ENCODE measurements at regions not wholly inside any gene's neighbourhood (a gene's known extent, or its start where the extent isn't known, plus 50 kb on each side); places are given as distances from the start of the nearest gene placed in this dataset.

- H3K36me3 ChIP-seq (ENCODE audit: insufficient read depth, low read length) = no peaks in the 10 kb centered on the region
- no peaks in the 10 kb centered on the region for H3K4me1 ChIP-seq (ENCODE audit: insufficient read depth, low read length, poor library complexity, severe bottlenecking)
- no peak overlapping the region for H3K4me2 ChIP-seq (ENCODE audit: low read length)
- no peaks in the 10 kb centered on the region for H4K20me1 ChIP-seq (ENCODE audit: insufficient read depth, low read length)
- DNase-seq (ENCODE audit: low spot score) = no peak
- TF ChIP-seq, protein P1, sequence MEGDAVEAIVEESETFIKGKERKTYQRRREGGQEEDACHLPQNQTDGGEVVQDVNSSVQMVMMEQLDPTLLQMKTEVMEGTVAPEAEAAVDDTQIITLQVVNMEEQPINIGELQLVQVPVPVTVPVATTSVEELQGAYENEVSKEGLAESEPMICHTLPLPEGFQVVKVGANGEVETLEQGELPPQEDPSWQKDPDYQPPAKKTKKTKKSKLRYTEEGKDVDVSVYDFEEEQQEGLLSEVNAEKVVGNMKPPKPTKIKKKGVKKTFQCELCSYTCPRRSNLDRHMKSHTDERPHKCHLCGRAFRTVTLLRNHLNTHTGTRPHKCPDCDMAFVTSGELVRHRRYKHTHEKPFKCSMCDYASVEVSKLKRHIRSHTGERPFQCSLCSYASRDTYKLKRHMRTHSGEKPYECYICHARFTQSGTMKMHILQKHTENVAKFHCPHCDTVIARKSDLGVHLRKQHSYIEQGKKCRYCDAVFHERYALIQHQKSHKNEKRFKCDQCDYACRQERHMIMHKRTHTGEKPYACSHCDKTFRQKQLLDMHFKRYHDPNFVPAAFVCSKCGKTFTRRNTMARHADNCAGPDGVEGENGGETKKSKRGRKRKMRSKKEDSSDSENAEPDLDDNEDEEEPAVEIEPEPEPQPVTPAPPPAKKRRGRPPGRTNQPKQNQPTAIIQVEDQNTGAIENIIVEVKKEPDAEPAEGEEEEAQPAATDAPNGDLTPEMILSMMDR (conservative IDR thresholded peaks at IDR 0.05; ENCODE audit: low read length) = no peak
- no peak for TF ChIP-seq EZH2phosphoT487 (IDR thresholded peaks at IDR 0.05; ENCODE audit: borderline replicate concordance, low read depth, low read length)
- no peaks in the 10 kb centered on the region for H3K79me2 ChIP-seq (ENCODE audit: insufficient read depth, low read depth, low read length)
- no peak overlapping the region for H2AFZ ChIP-seq (ENCODE audit: low read length)
- CTCF ChIA-PET (ENCODE audit: unreplicated experiment) = no interaction called here
- no TSS peak for BruUV-seq (replicated peaks)
- POLR2A ChIA-PET = no interaction called here
- H3K9me3 ChIP-seq (ENCODE audit: low read length) = no peaks in the 10 kb centered on the region
- intact Hi-C loops (cut with micrococcal nuclease; ENCODE audit: unreplicated experiment) = no loop called here
- H3K4me3 ChIP-seq (ENCODE audit: low read depth, low read length, poor library complexity, severe bottlenecking) = no peak overlapping the region
- no peaks in the 10 kb centered on the region for H3K9me2 ChIP-seq (ENCODE audit: insufficient read depth, low read length)
- H3K27ac ChIP-seq (ENCODE audit: low read depth, low read length, poor library complexity, severe bottlenecking) = no peak overlapping the region
These were observed 474.7 kb upstream of the SEMA3A start for GRCh38 chr7:84669177-84669732.

GRCh38 chr7:84668116-84668515 lies 473.5 kb upstream of the SEMA3A start:
- TF ChIP-seq, protein P1 (conservative IDR thresholded peaks at IDR 0.05; ENCODE audit: low read length) = no peak
- no peak for TF ChIP-seq EZH2phosphoT487 (IDR thresholded peaks at IDR 0.05; ENCODE audit: borderline replicate concordance, low read depth, low read length)
- Histone ChIP-seq H3K36me3 (ENCODE audit: insufficient read depth, low read length) (no peaks in the 10 kb centered on the region), H3K9me3 (ENCODE audit: low read length) (no peaks in the 10 kb centered on the region), H2AFZ (ENCODE audit: low read length) (no peak overlapping the region), H3K9me2 (ENCODE audit: insufficient read depth, low read length) (no peaks in the 10 kb centered on the region), H3K4me3 (ENCODE audit: low read depth, low read length, poor library complexity, severe bottlenecking) (no peak overlapping the region), H4K20me1 (ENCODE audit: insufficient read depth, low read length) (no peaks in the 10 kb centered on the region), H3K4me1 (ENCODE audit: insufficient read depth, low read length, poor library complexity, severe bottlenecking) (no peaks in the 10 kb centered on the region), H3K79me2 (ENCODE audit: insufficient read depth, low read depth, low read length) (no peaks in the 10 kb centered on the region), H3K4me2 (ENCODE audit: low read length) (no peak overlapping the region), H3K27ac (ENCODE audit: low read depth, low read length, poor library complexity, severe bottlenecking) (no peak overlapping the region)
- no peak for DNase-seq (ENCODE audit: low spot score)
- no TSS peak for BruUV-seq (replicated peaks)
- intact Hi-C loops (cut with micrococcal nuclease; ENCODE audit: unreplicated experiment) = no loop called here
- ChIA-PET POLR2A (no interaction called here), CTCF (ENCODE audit: unreplicated experiment) (no interaction called here)

DNA sequence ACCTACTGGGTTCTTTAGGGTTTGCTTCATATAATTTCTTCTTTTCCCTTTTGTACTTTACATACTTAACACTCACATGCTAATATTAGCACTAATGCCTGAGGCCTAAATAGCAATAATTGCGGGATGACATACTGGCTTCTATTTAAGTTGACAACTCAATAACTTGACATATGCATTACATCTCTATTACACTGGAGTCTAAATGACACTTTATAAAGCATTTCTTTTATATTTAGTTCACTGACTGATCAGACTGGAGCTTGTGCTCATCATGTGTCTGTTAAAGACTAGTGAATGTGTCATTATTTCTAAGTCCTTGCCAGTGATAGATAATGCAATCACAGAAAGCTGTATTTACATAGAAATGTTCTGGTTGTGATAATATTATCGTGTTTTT lies 472.1 kb upstream of the SEMA3A start:
- Histone ChIP-seq H4K20me1 (ENCODE audit: insufficient read depth, low read length) (no peaks in the 10 kb centered on the region), H3K4me2 (ENCODE audit: low read length) (no peak overlapping the region), H3K9me2 (ENCODE audit: insufficient read depth, low read length) (no peaks in the 10 kb centered on the region), H3K27ac (ENCODE audit: low read depth, low read length, poor library complexity, severe bottlenecking) (no peak overlapping the region), H2AFZ (ENCODE audit: low read length) (no peak overlapping the region), H3K4me1 (ENCODE audit: insufficient read depth, low read length, poor library complexity, severe bottlenecking) (no peaks in the 10 kb centered on the region), H3K36me3 (ENCODE audit: insufficient read depth, low read length) (no peaks in the 10 kb centered on the region), H3K4me3 (ENCODE audit: low read depth, low read length, poor library complexity, severe bottlenecking) (no peak overlapping the region), H3K79me2 (ENCODE audit: insufficient read depth, low read depth, low read length) (no peaks in the 10 kb centered on the region), H3K9me3 (ENCODE audit: low read length) (no peaks in the 10 kb centered on the region)
- ChIA-PET CTCF (ENCODE audit: unreplicated experiment) (no interaction called here), POLR2A (no interaction called here)
- TF ChIP-seq, protein P1 (conservative IDR thresholded peaks at IDR 0.05; ENCODE audit: low read length) = no peak
- TF ChIP-seq EZH2phosphoT487 (IDR thresholded peaks at IDR 0.05; ENCODE audit: borderline replicate concordance, low read depth, low read length) = no peak
- intact Hi-C loops (cut with micrococcal nuclease; ENCODE audit: unreplicated experiment) = no loop called here
- DNase-seq (ENCODE audit: low spot score) = no peak
- BruUV-seq (replicated peaks) = no TSS peak
